Gastroesophageal sphincter (tissue), 4 donors: ENCODE measurements at regions not wholly inside any gene's neighbourhood (a gene's known extent, or its start where the extent isn't known, plus 50 kb on each side); places are given as distances from the start of the nearest gene placed in this dataset.

Experiments
- ATAC-seq: fragments of 150-250 bp; one replicate; pipeline ENCODE4 v1.9.1; 2016; ENCODE audit warnings: mild to moderate bottlenecking, moderate library complexity
- H3K27ac ChIP-seq, 4 donors: fragments of 200-600 bp; sonication (generic) in 3 of 4; 1 replicate in 3 of 4; 2 replicates in 1 of 4; pipeline ENCODE4 v1.5.1; 2016 to 2019
- H3K27me3 ChIP-seq: fragments of 200-600 bp; sonication (generic); one replicate; pipeline ENCODE4 v1.5.1; 2019
- H3K36me3 ChIP-seq, 2 donors: fragments of 200-600 bp; sonication (generic); one replicate each; pipeline ENCODE4 v1.5.1; 2019; ENCODE audit warnings: control low read depth in 1 of 2
- H3K4me1 ChIP-seq, 3 donors: fragments of 200-600 bp; sonication (generic); 1 replicate in 2 of 3; 2 replicates in 1 of 3; pipeline ENCODE4 v1.5.1; 2016 to 2019; ENCODE audit warnings: control low read depth in 2 of 3
- H3K4me3 ChIP-seq, 2 donors: fragments of 200-600 bp; sonication (generic); one replicate each; pipeline ENCODE4 v1.5.1; 2019; ENCODE audit warnings: mild to moderate bottlenecking in 1 of 2, moderate library complexity in 1 of 2
- H3K9me3 ChIP-seq, 3 donors: fragments of 200-600 bp; sonication (generic); one replicate each; pipeline ENCODE4 v1.5.1; 2017 to 2019; ENCODE audit warnings: control low read depth in 2 of 3
- CTCF ChIP-seq, 4 experiments: fragments of 200-600 bp in 2 of 4; fragments of 450-650 bp in 2 of 4; sonication (generic) in 1 of 4; IDR thresholded peaks; one replicate each; pipeline ENCODE4 v1.5.1; 2017 to 2019; ENCODE audit warnings: antibody characterized with exemption in 4 of 4, mild to moderate bottlenecking in 2 of 4, moderate library complexity in 2 of 4
- EP300 ChIP-seq: sonication (generic); formaldehyde crosslinking; IDR thresholded peaks from one replicate; pipeline ENCODE4 v1.6.1; 2017; ENCODE audit warnings: antibody characterized with exemption, mild to moderate bottlenecking
- POLR2A ChIP-seq, 2 donors: fragments of 450-650 bp; IDR thresholded peaks; one replicate each; pipeline ENCODE4 v1.6.1; 2017; ENCODE audit warnings: antibody characterized with exemption in 2 of 2, mild to moderate bottlenecking in 2 of 2, moderate library complexity in 1 of 2
- POLR2AphosphoS5 ChIP-seq: sonication (generic); formaldehyde crosslinking; IDR thresholded peaks from one replicate; pipeline ENCODE4 v1.6.1; 2017; ENCODE audit warnings: antibody characterized with exemption
- WGBS, 2 donors: methylation state at CpG; one replicate each; pipeline ENCODE4 v1.1.5; 2018; ENCODE audit warnings: low coverage in 1 of 2; 5-methylcytosine and 5-hydroxymethylcytosine counted together

- ATAC-seq = no peak
- H3K27ac ChIP-seq = no peak overlapping the region
- H3K27me3 ChIP-seq = no peaks in the 10 kb centered on the region
- WGBS, 2 donors = 100% methylated on average over 3 of the region's 3 CpGs; no CpG with 5 or more reads in 1 of the 2 donors
- no peaks in the 10 kb centered on the region for H3K9me3 ChIP-seq
- H3K36me3 ChIP-seq = peaks cover 0 to 91% of the 10 kb centered on the region in 2 donors
- H3K4me1 ChIP-seq = no peaks in the 10 kb centered on the region
- TF ChIP-seq POLR2AphosphoS5 (no peak), EP300 (no peak)
- H3K4me3 ChIP-seq = no peak overlapping the region
Observed at GRCh38 chr17:68122587-68122986, 87.1 kb downstream of the KPNA2 start.

GRCh38 chr17:68125111-68125870, 89.8 kb downstream of the KPNA2 start:
- TF ChIP-seq POLR2AphosphoS5 (no peak), POLR2A (IDR thresholded peaks at IDR 0.05) (no peak), EP300 (no peak), CTCF (IDR thresholded peaks at IDR 0.05) (no peak)
- Histone ChIP-seq H3K27ac (no peak overlapping the region), H3K4me1 (no peaks in the 10 kb centered on the region), H3K4me3 (no peak overlapping the region), H3K27me3 (no peaks in the 10 kb centered on the region), H3K36me3 (peaks cover 0 to 89% of the 10 kb centered on the region in 2 donors), H3K9me3 (no peaks in the 10 kb centered on the region)
- 53 to 64% methylated on average over 6 of the region's 6 CpGs for WGBS, 2 donors
- no peak for ATAC-seq

GRCh38 chr17:68127914-68128313, 92.4 kb downstream of the KPNA2 start:
- Histone ChIP-seq H3K27me3 (no peaks in the 10 kb centered on the region), H3K4me3 (no peak overlapping the region), H3K27ac (no peak overlapping the region), H3K4me1 (no peaks in the 10 kb centered on the region), H3K36me3 (peaks cover 0 to 84% of the 10 kb centered on the region in 2 donors), H3K9me3 (no peaks in the 10 kb centered on the region)
- 82 to 94% methylated on average over 3 of the region's 3 CpGs for WGBS, 2 donors
- TF ChIP-seq POLR2A (IDR thresholded peaks at IDR 0.05) (no peak), EP300 (no peak), POLR2AphosphoS5 (no peak), CTCF (IDR thresholded peaks at IDR 0.05) (no peak)
- ATAC-seq = no peak

- H3K4me3 ChIP-seq = no peak overlapping the region
- TF ChIP-seq EP300 = no peak
- TF ChIP-seq CTCF (IDR thresholded peaks at IDR 0.05) = no peak
- no peak for TF ChIP-seq POLR2AphosphoS5
- TF ChIP-seq POLR2A (IDR thresholded peaks at IDR 0.05) = no peak
- peaks cover 0 to 77% of the 10 kb centered on the region in 2 donors for H3K36me3 ChIP-seq
- peaks cover 0 to 9% (median 0%) of the 10 kb centered on the region in 3 donors for H3K4me1 ChIP-seq
- no CpG with 5 or more reads among the region's 1 CpG for WGBS, 2 donors
- no peak overlapping the region for H3K27ac ChIP-seq
- H3K27me3 ChIP-seq = no peaks in the 10 kb centered on the region
- no peak for ATAC-seq
- no peaks in the 10 kb centered on the region for H3K9me3 ChIP-seq
Observed at GRCh38 chr17:68131456-68131855, 95.9 kb downstream of the KPNA2 start.

GRCh38 chr17:68133346-68134045, 98.0 kb downstream of the KPNA2 start:
- TF ChIP-seq CTCF (IDR thresholded peaks at IDR 0.05) (no peak), EP300 (no peak), POLR2A (IDR thresholded peaks at IDR 0.05) (no peak), POLR2AphosphoS5 (no peak)
- H3K4me1 ChIP-seq = peaks cover 0 to 9% (median 0%) of the 10 kb centered on the region in 3 donors
- H3K36me3 ChIP-seq = peaks cover 0 to 57% of the 10 kb centered on the region in 2 donors
- no peaks in the 10 kb centered on the region for H3K9me3 ChIP-seq
- WGBS, 2 donors = 50% methylated on average over 1 of the region's 11 CpGs; no CpG with 5 or more reads in 1 of the 2 donors
- no peak overlapping the region for H3K4me3 ChIP-seq
- ATAC-seq = no peak
- no peaks in the 10 kb centered on the region for H3K27me3 ChIP-seq
- no peak overlapping the region for H3K27ac ChIP-seq
